Suprapubic skin (tissue), 3 donors: ENCODE measurements at regions not wholly inside any gene's neighbourhood (a gene's known extent, or its start where the extent isn't known, plus 50 kb on each side); places are given as distances from the start of the nearest gene placed in this dataset.

ENCODE experiments used
- CTCF ChIP-seq, 2 donors: fragments of 200-600 bp in 1 of 2; fragments of 450-650 bp in 1 of 2; sonication (generic) in 1 of 2; IDR thresholded peaks; one replicate each; pipeline ENCODE4 v1.5.1; 2016 to 2019; ENCODE audit warnings: antibody characterized with exemption in 2 of 2, mild to moderate bottlenecking in 1 of 2, moderate library complexity in 1 of 2
- POLR2A ChIP-seq, 2 donors: fragments of 450-650 bp; IDR thresholded peaks; one replicate each; pipeline ENCODE4 v1.6.1; 2017; ENCODE audit warnings: antibody characterized with exemption in 2 of 2, mild to moderate bottlenecking in 2 of 2, moderate library complexity in 2 of 2

GRCh38 chr1:93801471-93801870 lies 77.5 kb downstream of the DNTTIP2 start:
- TF ChIP-seq CTCF (IDR thresholded peaks at IDR 0.05) (no peak), POLR2A (IDR thresholded peaks at IDR 0.05) (no peak)
